HUES64 (cell line): ENCODE measurements at regions not wholly inside any gene's neighbourhood (a gene's known extent, or its start where the extent isn't known, plus 50 kb on each side); places are given as distances from the start of the nearest gene placed in this dataset.
"Not testable (repeated sequence)": the region's sequence is repeated elsewhere in the genome, so short reads cannot be mapped to it uniquely, and the experiment has no call there.

Experiments used
- H3K27ac ChIP-seq: 2 replicates; pipeline ENCODE4 v1.7.0; 2013; ENCODE audit warnings: low read depth, low read length, inconsistent platforms
- H3K27me3 ChIP-seq: 2 replicates; pipeline ENCODE4 v1.6.1; 2013; ENCODE audit warnings: mild to moderate bottlenecking, low read length; ENCODE audit not compliant: insufficient read depth
- H3K36me3 ChIP-seq: 2 replicates; pipeline ENCODE4 v1.6.1; 2013; ENCODE audit warnings: mild to moderate bottlenecking, low read length; ENCODE audit not compliant: insufficient read depth
- H3K4me1 ChIP-seq: 2 replicates; pipeline ENCODE4 v1.6.1; 2013; ENCODE audit warnings: mild to moderate bottlenecking, low read length, moderate library complexity; ENCODE audit not compliant: insufficient read depth
- H3K4me3 ChIP-seq: 2 replicates; pipeline ENCODE4 v1.5.1; 2013; ENCODE audit warnings: mild to moderate bottlenecking, low read length, moderate library complexity
- H3K9ac ChIP-seq: 2 replicates; pipeline ENCODE4 v1.6.1; 2013; ENCODE audit warnings: mild to moderate bottlenecking, low read depth, low read length
- H3K9me3 ChIP-seq: 2 replicates; pipeline ENCODE4 v1.6.1; 2013; ENCODE audit warnings: low read depth, low read length; ENCODE audit not compliant: insufficient read depth
- WGBS: fragments of 150-250, 120-280 bp; methylation state at CpG from one replicate; pipeline ENCODE4 v1.1.7; 2013; ENCODE audit warnings: missing lambda C conversion rate; 5-methylcytosine and 5-hydroxymethylcytosine counted together

GRCh38 chr12:131330106-131330815 is 376.6 kb downstream of the ADGRD1 start:
- Histone ChIP-seq H3K36me3 (no peaks in the 10 kb centered on the region), H3K9me3 (0 out of 2 replicates have a peak, but pooled peaks cover 3% of the 10 kb centered on the region), H3K4me3 (no peak overlapping the region), H3K27ac (no peak overlapping the region), H3K9ac (no peak overlapping the region), H3K27me3 (no peaks in the 10 kb centered on the region), H3K4me1 (no peaks in the 10 kb centered on the region)
- 95% methylated on average over 9 of the region's 9 CpGs for WGBS

GRCh38 chr12:131331148-131331750 is 377.5 kb downstream of the ADGRD1 start:
- WGBS: 88% methylated on average over 2 of the region's 2 CpGs

GRCh38 chr12:131332224-131332623 is 378.5 kb downstream of the ADGRD1 start:
- H3K27ac ChIP-seq: no peak overlapping the region
- no peak overlapping the region for H3K9ac ChIP-seq
- no peaks in the 10 kb centered on the region for H3K4me1 ChIP-seq
- 0 out of 2 replicates have a peak, but pooled peaks cover 2% of the 10 kb centered on the region for H3K9me3 ChIP-seq
- 89% methylated on average over 12 of the region's 12 CpGs for WGBS
- H3K27me3 ChIP-seq: no peaks in the 10 kb centered on the region
- H3K4me3 ChIP-seq: no peak overlapping the region
- no peaks in the 10 kb centered on the region for H3K36me3 ChIP-seq

More at GRCh38 chr12:131331148-131331750, 377.5 kb downstream of the ADGRD1 start:
- Histone ChIP-seq H3K4me3 (no peak overlapping the region), H3K9ac (no peak overlapping the region), H3K36me3 (no peaks in the 10 kb centered on the region), H3K4me1 (no peaks in the 10 kb centered on the region), H3K27ac (no peak overlapping the region), H3K27me3 (no peaks in the 10 kb centered on the region), H3K9me3 (0 out of 2 replicates have a peak, but pooled peaks cover 3% of the 10 kb centered on the region)

GRCh38 chr12:131333136-131333535 is 377.8 kb upstream of the SFSWAP start:
- whole genome bisulfite sequencing: 79% methylated on average over 12 of the region's 12 CpGs
- no peaks in the 10 kb centered on the region for H3K27me3 ChIP-seq
- H3K27ac ChIP-seq: no peak overlapping the region
- no peak overlapping the region for H3K4me3 ChIP-seq
- no peak overlapping the region for H3K9ac ChIP-seq
- no peaks in the 10 kb centered on the region for H3K4me1 ChIP-seq
- H3K9me3 ChIP-seq: no peaks in the 10 kb centered on the region
- H3K36me3 ChIP-seq: no peaks in the 10 kb centered on the region

- no peak overlapping the region for H3K27ac ChIP-seq
- no peaks in the 10 kb centered on the region for H3K4me1 ChIP-seq
- no peaks in the 10 kb centered on the region for H3K27me3 ChIP-seq
- H3K36me3 ChIP-seq: no peaks in the 10 kb centered on the region
- 94% methylated on average over 15 of the region's 15 CpGs for WGBS
- H3K9ac ChIP-seq: no peak overlapping the region
- H3K9me3 ChIP-seq: no peaks in the 10 kb centered on the region
- H3K4me3 ChIP-seq: no peak overlapping the region
Observed at GRCh38 chr12:131333621-131334440, 377.1 kb upstream of the SFSWAP start.

GRCh38 chr12:131334835-131335234 is 376.1 kb upstream of the SFSWAP start:
- no peaks in the 10 kb centered on the region for H3K27me3 ChIP-seq
- H3K4me3 ChIP-seq: no peak overlapping the region
- 72% methylated on average over 4 of the region's 4 CpGs for WGBS
- H3K36me3 ChIP-seq: no peaks in the 10 kb centered on the region
- no peak overlapping the region for H3K9ac ChIP-seq
- H3K27ac ChIP-seq: no peak overlapping the region
- no peaks in the 10 kb centered on the region for H3K9me3 ChIP-seq
- no peaks in the 10 kb centered on the region for H3K4me1 ChIP-seq

- Histone ChIP-seq H3K4me1 (peaks cover under 1% of the 10 kb centered on the region; the same call in 1 of the 2 replicates), H3K9ac (no peak overlapping the region), H3K9me3 (no peaks in the 10 kb centered on the region), H3K27ac (no peak overlapping the region), H3K27me3 (no peaks in the 10 kb centered on the region), H3K36me3 (no peaks in the 10 kb centered on the region), H3K4me3 (no peak overlapping the region)
- 75% methylated on average over 4 of the region's 4 CpGs for WGBS
Observed at GRCh38 chr12:131335456-131335855, 375.4 kb upstream of the SFSWAP start.

GRCh38 chr12:131337861-131338260 is 373.0 kb upstream of the SFSWAP start:
- H3K4me3 ChIP-seq, H3K9ac ChIP-seq, H3K36me3 ChIP-seq, H3K27ac ChIP-seq, H3K4me1 ChIP-seq, H3K9me3 ChIP-seq, H3K27me3 ChIP-seq: not testable (repeated sequence)
- 94% methylated on average over 3 of the region's 3 CpGs for WGBS

GRCh38 chr12:131340616-131341210 is 370.2 kb upstream of the SFSWAP start:
- Histone ChIP-seq H3K9me3 (no peaks in the 10 kb centered on the region), H3K4me3 (no peak overlapping the region), H3K4me1 (peaks cover 4% of the 10 kb centered on the region; the same call in 1 of the 2 replicates), H3K27ac (no peak overlapping the region), H3K9ac (no peak overlapping the region), H3K27me3 (no peaks in the 10 kb centered on the region), H3K36me3 (no peaks in the 10 kb centered on the region)
- WGBS: 39% methylated on average over 13 of the region's 13 CpGs

- not testable (repeated sequence) for H3K27me3 ChIP-seq, H3K4me3 ChIP-seq, H3K9me3 ChIP-seq, H3K4me1 ChIP-seq, H3K9ac ChIP-seq, H3K27ac ChIP-seq, H3K36me3 ChIP-seq
- WGBS: 77% methylated on average over 6 of the region's 6 CpGs
Observed at GRCh38 chr12:131341608-131342007, 369.3 kb upstream of the SFSWAP start.

GRCh38 chr12:131343436-131343835 is 367.5 kb upstream of the SFSWAP start:
- H3K27me3 ChIP-seq, H3K9me3 ChIP-seq, H3K4me1 ChIP-seq, H3K27ac ChIP-seq, H3K9ac ChIP-seq, H3K4me3 ChIP-seq, H3K36me3 ChIP-seq: not testable (repeated sequence)
- WGBS: 90% methylated on average over 3 of the region's 3 CpGs
